GM12892 (cell line): ENCODE measurements at regions not wholly inside any gene's neighbourhood (a gene's known extent, or its start where the extent isn't known, plus 50 kb on each side); places are given as distances from the start of the nearest gene placed in this dataset.

Experiments
- POLR2A ChIP-seq: IDR thresholded peaks from 2 replicates; pipeline ENCODE4 v1.6.1; 2011; ENCODE audit warnings: low read depth, low read length, control low read depth
- POLR2AphosphoS5 ChIP-seq: IDR thresholded peaks from 2 replicates; pipeline ENCODE4 v1.6.1; 2011; ENCODE audit warnings: low read depth, low read length, control low read depth

DNA sequence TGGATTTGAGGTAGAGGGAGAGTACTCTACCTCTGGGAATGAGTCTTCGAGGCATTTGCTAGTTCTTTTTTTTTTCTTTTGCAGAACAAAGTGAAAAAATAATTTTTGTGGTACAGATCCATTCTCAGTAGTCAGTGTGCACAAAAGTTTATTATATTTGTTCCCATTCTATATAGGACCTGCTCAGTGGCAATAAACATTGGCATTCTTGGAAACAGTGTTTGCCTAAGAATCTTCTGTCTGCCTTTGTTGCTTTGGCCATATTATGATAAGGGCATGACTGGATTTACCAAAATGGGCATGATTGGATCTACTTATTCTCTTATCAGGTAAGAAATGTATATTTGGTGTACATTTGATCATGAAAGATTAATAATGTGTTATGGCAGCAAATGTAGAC, 583.3 kb downstream of the PLCL1 start:
- no peak for TF ChIP-seq POLR2A
- no peak for TF ChIP-seq POLR2AphosphoS5
